ENCODE measurements at regions not wholly inside any gene's neighbourhood (a gene's known extent, or its start where the extent isn't known, plus 50 kb on each side); places are given as distances from the start of the nearest gene placed in this dataset.

DNA sequence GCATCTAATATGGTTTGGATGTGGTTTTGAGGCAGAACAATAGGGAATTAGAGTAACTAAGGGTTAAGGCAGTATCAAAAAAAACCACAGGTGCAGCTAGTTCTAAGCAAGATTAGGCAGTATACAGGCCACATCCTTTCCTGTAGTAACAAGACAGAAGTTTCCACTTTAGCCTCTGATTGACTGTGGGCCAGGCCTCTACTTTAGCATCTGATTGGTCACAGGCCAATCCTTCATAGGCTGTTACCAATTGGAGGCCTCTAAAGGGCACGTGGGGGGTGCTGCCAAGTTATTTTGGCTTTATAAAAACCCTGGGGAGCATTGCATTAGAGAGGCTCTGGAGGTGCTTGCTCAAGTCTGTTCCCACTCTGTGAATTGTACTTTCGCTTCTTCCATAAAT is 144.1 kb upstream of the ST8SIA4 start:
- TF ChIP-seq, protein P1, sequence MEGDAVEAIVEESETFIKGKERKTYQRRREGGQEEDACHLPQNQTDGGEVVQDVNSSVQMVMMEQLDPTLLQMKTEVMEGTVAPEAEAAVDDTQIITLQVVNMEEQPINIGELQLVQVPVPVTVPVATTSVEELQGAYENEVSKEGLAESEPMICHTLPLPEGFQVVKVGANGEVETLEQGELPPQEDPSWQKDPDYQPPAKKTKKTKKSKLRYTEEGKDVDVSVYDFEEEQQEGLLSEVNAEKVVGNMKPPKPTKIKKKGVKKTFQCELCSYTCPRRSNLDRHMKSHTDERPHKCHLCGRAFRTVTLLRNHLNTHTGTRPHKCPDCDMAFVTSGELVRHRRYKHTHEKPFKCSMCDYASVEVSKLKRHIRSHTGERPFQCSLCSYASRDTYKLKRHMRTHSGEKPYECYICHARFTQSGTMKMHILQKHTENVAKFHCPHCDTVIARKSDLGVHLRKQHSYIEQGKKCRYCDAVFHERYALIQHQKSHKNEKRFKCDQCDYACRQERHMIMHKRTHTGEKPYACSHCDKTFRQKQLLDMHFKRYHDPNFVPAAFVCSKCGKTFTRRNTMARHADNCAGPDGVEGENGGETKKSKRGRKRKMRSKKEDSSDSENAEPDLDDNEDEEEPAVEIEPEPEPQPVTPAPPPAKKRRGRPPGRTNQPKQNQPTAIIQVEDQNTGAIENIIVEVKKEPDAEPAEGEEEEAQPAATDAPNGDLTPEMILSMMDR (conservative IDR thresholded peaks at IDR 0.05; ENCODE audit: low read length): no peak
- TF ChIP-seq EZH2phosphoT487 (IDR thresholded peaks at IDR 0.05; ENCODE audit: borderline replicate concordance, low read depth, low read length): no peak

All from OCI-LY7 (cell line).